CD8-positive, alpha-beta memory T cell (primary cell): ENCODE measurements at regions not wholly inside any gene's neighbourhood (a gene's known extent, or its start where the extent isn't known, plus 50 kb on each side); places are given as distances from the start of the nearest gene placed in this dataset.

Experiments used
- CTCF ChIA-PET: fragments of 350-600 bp; sonication (Branson Sonifier 250); formaldehyde crosslinking; loops from one replicate; lab custom pipeline; 2021; ENCODE audit warnings: antibody characterized with exemption; lab: Charles Lee
- POLR2A ChIA-PET: fragments of 350-600 bp; sonication (Branson Sonifier 250); formaldehyde crosslinking; loops from one replicate; lab custom pipeline; 2021; ENCODE audit warnings: antibody characterized with exemption; lab: Charles Lee
- DNase-seq, 5 donors: peaks; one replicate each; pipeline versions ENCODE4 v3.0.0 to v3.0.0-alpha.2; 2020 to 2022; ENCODE audit warnings: mixed read lengths in 1 of 5
- H3K27ac ChIP-seq: one replicate; pipeline ENCODE4 v1.7.0; 2013; ENCODE audit warnings: low read depth, mild to moderate bottlenecking, low read length, moderate library complexity
- H3K27me3 ChIP-seq: 2 replicates; pipeline ENCODE4 v1.7.0; 2013; ENCODE audit warnings: low read length, mild to moderate bottlenecking; ENCODE audit not compliant: insufficient read depth, poor library complexity, severe bottlenecking
- H3K36me3 ChIP-seq: 2 replicates; pipeline ENCODE4 v1.7.0; 2013; ENCODE audit warnings: mild to moderate bottlenecking, low read length, moderate library complexity; ENCODE audit not compliant: insufficient read depth
- H3K4me1 ChIP-seq: 2 replicates; pipeline ENCODE4 v1.7.0; 2013; ENCODE audit warnings: mild to moderate bottlenecking, low read length, moderate library complexity; ENCODE audit not compliant: insufficient read depth
- H3K4me3 ChIP-seq: 2 replicates; pipeline ENCODE4 v1.7.0; 2013; ENCODE audit warnings: mild to moderate bottlenecking, low read length
- H3K9me3 ChIP-seq: 2 replicates; pipeline ENCODE4 v1.7.0; 2013; ENCODE audit warnings: mild to moderate bottlenecking, low read length
- H3K27ac Mint-ChIP-seq, 8 donors: one replicate each; pipeline ENCODE4 v1.8.0; 2020 to 2021; ENCODE audit warnings: mixed read lengths in 8 of 8, mild to moderate bottlenecking in 6 of 8, inconsistent platforms in 3 of 8, moderate library complexity in 3 of 8
- H3K27me3 Mint-ChIP-seq, 2 donors: one replicate each; pipeline ENCODE4 v1.8.0; 2020 to 2021; ENCODE audit warnings: mixed read lengths in 2 of 2, mild to moderate bottlenecking in 1 of 2, moderate library complexity in 1 of 2
- H3K36me3 Mint-ChIP-seq, 3 donors: one replicate each; pipeline ENCODE4 v1.8.0; 2020 to 2021; ENCODE audit warnings: mixed read lengths in 3 of 3, inconsistent platforms in 1 of 3, mild to moderate bottlenecking in 1 of 3
- H3K4me1 Mint-ChIP-seq, 3 donors: one replicate each; pipeline ENCODE4 v1.8.0; 2020 to 2021; ENCODE audit warnings: mixed read lengths in 3 of 3, inconsistent platforms in 1 of 3, mild to moderate bottlenecking in 1 of 3
- H3K4me3 Mint-ChIP-seq, 7 donors: one replicate each; pipeline ENCODE4 v1.8.0; 2020 to 2021; ENCODE audit warnings: mixed read lengths in 7 of 7, mild to moderate bottlenecking in 6 of 7, moderate library complexity in 4 of 7, inconsistent platforms in 2 of 7
- H3K9me3 Mint-ChIP-seq, 5 donors: one replicate each; pipeline ENCODE4 v1.8.0; 2020 to 2022; ENCODE audit warnings: mixed read lengths in 5 of 5, mild to moderate bottlenecking in 3 of 5, moderate library complexity in 2 of 5, inconsistent platforms in 1 of 5

DNA sequence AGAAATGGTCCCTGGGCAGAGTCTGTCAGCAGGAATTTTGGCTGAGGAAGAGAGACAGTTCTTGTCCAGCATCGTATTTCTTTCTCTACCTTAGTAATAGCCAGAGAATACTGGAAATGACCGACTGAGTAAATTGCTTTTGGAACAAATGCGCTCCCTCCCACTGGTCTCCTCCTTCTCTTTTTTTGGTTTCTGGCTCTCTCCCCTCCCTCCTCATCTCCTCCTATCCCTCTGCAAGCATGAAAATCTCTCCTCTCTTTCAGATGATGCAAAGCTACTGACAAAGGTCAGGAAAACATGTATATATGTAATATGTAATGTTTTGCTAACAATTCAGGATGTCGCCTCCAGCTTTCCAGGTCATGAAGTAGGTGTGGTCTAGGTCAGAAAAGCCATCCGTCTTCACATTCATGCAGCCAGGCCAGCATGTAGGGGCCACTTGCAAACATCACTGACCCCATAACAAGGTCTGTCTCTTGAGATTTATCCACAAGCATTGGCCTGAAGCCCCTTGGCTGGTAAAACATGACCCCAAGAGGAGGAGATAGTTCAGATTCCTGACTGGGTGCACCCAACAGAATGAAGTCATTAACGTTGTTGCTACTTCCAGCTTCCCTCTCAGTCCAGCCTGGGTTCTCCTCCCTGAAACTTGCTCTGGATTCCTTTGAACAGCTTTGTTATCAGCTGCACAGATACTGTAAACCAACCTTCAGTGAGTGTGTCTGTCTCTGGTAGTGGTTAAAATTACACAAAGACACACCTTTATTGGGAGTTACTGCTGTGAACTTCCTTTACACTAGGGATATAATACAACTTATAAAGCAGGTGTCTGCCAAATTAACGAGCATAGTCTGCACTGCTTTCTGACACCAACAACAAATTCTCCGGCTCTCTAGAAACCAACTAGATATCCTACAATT lies 864.4 kb upstream of the KLHL29 start:
- POLR2A ChIA-PET = no interaction called here
- Histone ChIP-seq H3K27me3 (no peaks in the 10 kb centered on the region), H3K27ac (no peak overlapping the region), H3K4me3 (no peak overlapping the region), H3K4me1 (no peaks in the 10 kb centered on the region), H3K36me3 (no peaks in the 10 kb centered on the region), H3K9me3 (no peaks in the 10 kb centered on the region)
- no peaks in the 10 kb centered on the region for H3K36me3 Mint-ChIP-seq
- H3K4me3 Mint-ChIP-seq = no peak overlapping the region
- CTCF ChIA-PET = interaction anchor here (0.7 kb wide), 1 partner anchor 23 kb away, joined by 3 read pairs; no protein-coding TSS in a partner anchor
- no peak for DNase-seq
- no peaks in the 10 kb centered on the region for H3K4me1 Mint-ChIP-seq
- no peak overlapping the region for H3K27ac Mint-ChIP-seq
- H3K9me3 Mint-ChIP-seq = peaks cover 3 to 27% (median 12%) of the 10 kb centered on the region in 5 donors
- H3K27me3 Mint-ChIP-seq = no peaks in the 10 kb centered on the region

DNA sequence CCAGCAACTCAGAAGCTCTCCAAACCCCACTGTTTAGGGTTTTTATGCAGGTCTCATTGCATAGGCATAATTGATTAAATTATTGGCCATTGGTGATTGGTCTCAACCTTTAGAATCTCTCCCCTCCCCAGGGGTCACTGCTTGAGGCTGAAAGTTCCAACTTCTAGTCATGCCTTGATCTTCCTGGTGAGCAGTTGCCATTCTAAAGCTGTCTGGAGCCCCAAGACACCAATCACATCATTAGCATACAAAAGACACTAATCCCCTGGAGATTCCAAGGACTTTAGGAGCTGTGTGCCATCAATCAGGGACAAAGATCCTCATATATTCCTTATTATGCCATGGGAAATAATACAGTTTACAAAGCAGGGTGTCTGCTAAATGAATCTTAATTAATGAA lies 863.4 kb upstream of the KLHL29 start:
- H3K4me3 ChIP-seq = no peak overlapping the region
- no peaks in the 10 kb centered on the region for H3K4me1 Mint-ChIP-seq
- H3K27ac Mint-ChIP-seq = no peak overlapping the region
- no peaks in the 10 kb centered on the region for H3K9me3 ChIP-seq
- no peak for DNase-seq
- no peaks in the 10 kb centered on the region for H3K36me3 Mint-ChIP-seq
- no peaks in the 10 kb centered on the region for H3K27me3 Mint-ChIP-seq
- H3K9me3 Mint-ChIP-seq = peaks cover 2 to 37% (median 12%) of the 10 kb centered on the region in 5 donors
- no peaks in the 10 kb centered on the region for H3K36me3 ChIP-seq
- H3K27me3 ChIP-seq = no peaks in the 10 kb centered on the region
- no peaks in the 10 kb centered on the region for H3K4me1 ChIP-seq
- POLR2A ChIA-PET = no interaction called here
- H3K4me3 Mint-ChIP-seq = no peak overlapping the region
- CTCF ChIA-PET = no interaction called here
- no peak overlapping the region for H3K27ac ChIP-seq

DNA sequence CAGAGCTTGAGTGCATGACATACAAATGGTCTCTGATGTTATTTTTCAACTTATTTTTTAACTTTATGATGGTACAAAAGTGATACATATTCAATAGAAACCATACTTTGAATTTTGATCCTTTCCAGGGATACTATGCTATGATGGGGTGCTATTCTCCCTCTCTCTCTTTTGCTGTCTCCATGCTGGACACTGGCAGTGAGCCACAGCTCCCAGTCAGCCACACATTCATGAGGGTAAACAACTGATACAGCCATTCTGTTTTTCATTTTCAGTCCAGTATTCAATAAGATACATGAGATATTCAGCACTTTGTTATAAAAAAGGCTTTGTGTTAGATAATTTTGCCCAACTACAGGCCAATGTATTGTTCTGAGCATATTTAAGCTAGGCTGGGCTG lies 859.3 kb upstream of the KLHL29 start:
- H3K4me1 ChIP-seq = no peaks in the 10 kb centered on the region
- no peak for DNase-seq
- CTCF ChIA-PET = no interaction called here
- Mint-ChIP-seq H3K36me3 (no peaks in the 10 kb centered on the region), H3K4me1 (no peaks in the 10 kb centered on the region), H3K27ac (no peak overlapping the region), H3K9me3 (peaks cover 4 to 30% (median 10%) of the 10 kb centered on the region in 5 donors), H3K27me3 (no peaks in the 10 kb centered on the region), H3K4me3 (no peak overlapping the region)
- POLR2A ChIA-PET = no interaction called here
- no peak overlapping the region for H3K4me3 ChIP-seq
- no peaks in the 10 kb centered on the region for H3K9me3 ChIP-seq
- no peak overlapping the region for H3K27ac ChIP-seq
- no peaks in the 10 kb centered on the region for H3K36me3 ChIP-seq
- no peaks in the 10 kb centered on the region for H3K27me3 ChIP-seq

DNA sequence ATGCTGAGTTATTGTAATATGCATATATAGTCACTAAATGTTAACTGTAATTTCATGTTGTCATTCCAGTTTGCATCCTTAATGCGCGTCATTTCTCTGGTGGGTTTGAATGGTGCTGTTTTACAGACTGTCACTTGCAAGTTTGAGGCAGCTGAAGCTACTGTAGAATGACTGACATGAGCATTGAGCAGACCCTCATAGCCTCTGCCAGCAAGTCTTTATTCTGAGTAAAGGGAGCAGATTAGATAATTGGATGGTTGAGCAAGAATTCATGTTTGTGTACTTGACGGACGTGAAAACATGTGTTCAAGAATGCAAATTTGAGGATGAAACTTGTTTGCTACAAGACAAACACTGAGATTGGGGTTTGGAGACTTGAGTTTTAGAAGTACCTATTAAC lies 854.8 kb upstream of the KLHL29 start:
- no peaks in the 10 kb centered on the region for H3K36me3 Mint-ChIP-seq
- ChIA-PET CTCF (no interaction called here), POLR2A (no interaction called here)
- no peak overlapping the region for H3K27ac Mint-ChIP-seq
- no peak overlapping the region for H3K4me3 ChIP-seq
- no peaks in the 10 kb centered on the region for H3K9me3 ChIP-seq
- H3K27me3 Mint-ChIP-seq = no peaks in the 10 kb centered on the region
- H3K4me1 ChIP-seq = no peaks in the 10 kb centered on the region
- no peaks in the 10 kb centered on the region for H3K4me1 Mint-ChIP-seq
- H3K9me3 Mint-ChIP-seq = peaks cover 6 to 38% (median 8%) of the 10 kb centered on the region in 5 donors
- DNase-seq = no peak
- no peak overlapping the region for H3K27ac ChIP-seq
- H3K4me3 Mint-ChIP-seq = no peak overlapping the region
- no peaks in the 10 kb centered on the region for H3K36me3 ChIP-seq
- H3K27me3 ChIP-seq = no peaks in the 10 kb centered on the region

DNA sequence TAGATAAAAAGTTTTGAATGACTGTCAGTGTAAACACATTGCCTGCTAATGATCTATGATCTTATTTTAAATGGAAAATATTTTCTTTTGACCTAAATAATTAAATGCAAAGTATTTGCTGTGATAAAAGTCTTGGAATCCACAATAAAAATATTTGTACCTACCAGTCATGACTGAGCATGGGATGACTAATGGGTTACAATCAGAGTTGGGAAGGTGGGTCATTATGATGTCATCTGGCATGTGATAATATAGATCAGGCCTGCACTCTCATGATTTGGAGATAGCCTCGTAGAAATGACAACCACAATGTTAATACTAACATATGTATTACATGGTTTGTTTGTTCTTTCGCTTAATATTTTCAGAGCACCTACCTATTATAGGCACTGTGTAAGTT lies 848.8 kb upstream of the KLHL29 start:
- Histone ChIP-seq H3K36me3 (no peaks in the 10 kb centered on the region), H3K4me3 (no peak overlapping the region), H3K4me1 (no peaks in the 10 kb centered on the region), H3K9me3 (no peaks in the 10 kb centered on the region), H3K27me3 (no peaks in the 10 kb centered on the region), H3K27ac (no peak overlapping the region)
- no peaks in the 10 kb centered on the region for H3K36me3 Mint-ChIP-seq
- H3K27me3 Mint-ChIP-seq = no peaks in the 10 kb centered on the region
- no peak for DNase-seq
- H3K9me3 Mint-ChIP-seq = peaks cover 0 to 15% (median 6%) of the 10 kb centered on the region in 5 donors
- H3K27ac Mint-ChIP-seq = no peak overlapping the region
- CTCF ChIA-PET = no interaction called here
- H3K4me3 Mint-ChIP-seq = no peak overlapping the region
- no peaks in the 10 kb centered on the region for H3K4me1 Mint-ChIP-seq
- POLR2A ChIA-PET = no interaction called here

DNA sequence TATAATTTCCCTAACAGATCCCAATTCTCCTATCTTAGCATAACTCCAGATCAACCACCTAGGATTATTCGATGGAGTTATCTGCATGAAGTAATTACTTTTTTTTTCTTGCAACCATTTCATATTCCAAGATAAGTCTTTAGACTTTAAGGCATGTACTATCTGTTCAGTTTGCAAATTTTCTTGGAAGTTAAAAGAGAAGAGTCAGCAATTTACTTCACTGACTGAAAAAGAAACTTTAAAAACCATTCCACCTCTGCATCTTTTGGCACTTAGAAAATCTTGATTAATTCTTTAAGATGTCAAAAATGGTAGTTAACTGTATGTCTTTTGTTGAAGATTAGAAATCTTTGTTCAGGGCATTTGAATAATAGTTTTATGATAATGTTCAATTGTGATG lies 830.5 kb upstream of the KLHL29 start:
- Mint-ChIP-seq H3K4me3 (no peak overlapping the region), H3K4me1 (no peaks in the 10 kb centered on the region), H3K27me3 (no peaks in the 10 kb centered on the region), H3K27ac (no peak overlapping the region), H3K9me3 (peaks cover 3 to 21% (median 7%) of the 10 kb centered on the region in 5 donors), H3K36me3 (no peaks in the 10 kb centered on the region)
- no peaks in the 10 kb centered on the region for H3K27me3 ChIP-seq
- POLR2A ChIA-PET = no interaction called here
- H3K9me3 ChIP-seq = no peaks in the 10 kb centered on the region
- CTCF ChIA-PET = no interaction called here
- H3K27ac ChIP-seq = no peak overlapping the region
- H3K4me1 ChIP-seq = no peaks in the 10 kb centered on the region
- no peak overlapping the region for H3K4me3 ChIP-seq
- no peak for DNase-seq
- H3K36me3 ChIP-seq = no peaks in the 10 kb centered on the region

DNA sequence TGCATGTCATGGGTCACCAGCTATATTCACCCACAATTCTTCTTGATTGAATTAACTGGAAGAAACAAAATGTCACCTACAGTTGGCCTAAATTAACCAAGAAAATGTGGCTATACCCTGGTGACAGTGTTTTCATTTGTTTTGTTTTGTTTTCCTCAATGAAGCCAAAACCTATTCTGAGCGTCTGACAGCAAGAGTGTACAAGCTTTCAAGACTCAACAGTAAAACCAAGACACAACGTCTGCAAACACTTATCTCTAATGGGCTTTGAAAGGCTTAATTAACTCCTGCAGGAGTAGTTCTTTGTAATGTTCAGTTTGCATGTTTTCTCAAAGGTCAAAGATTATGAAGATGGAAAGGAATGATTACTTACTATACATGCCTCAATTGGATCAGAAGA lies 827.6 kb upstream of the KLHL29 start:
- Mint-ChIP-seq H3K36me3 (no peaks in the 10 kb centered on the region), H3K9me3 (peaks cover 3 to 11% (median 6%) of the 10 kb centered on the region in 5 donors), H3K4me3 (no peak overlapping the region), H3K4me1 (no peaks in the 10 kb centered on the region), H3K27ac (no peak overlapping the region), H3K27me3 (no peaks in the 10 kb centered on the region)
- DNase-seq = no peak
- no peak overlapping the region for H3K27ac ChIP-seq
- H3K4me3 ChIP-seq = no peak overlapping the region
- CTCF ChIA-PET = no interaction called here
- no peaks in the 10 kb centered on the region for H3K9me3 ChIP-seq
- H3K36me3 ChIP-seq = no peaks in the 10 kb centered on the region
- no peaks in the 10 kb centered on the region for H3K27me3 ChIP-seq
- H3K4me1 ChIP-seq = no peaks in the 10 kb centered on the region
- POLR2A ChIA-PET = no interaction called here

DNA sequence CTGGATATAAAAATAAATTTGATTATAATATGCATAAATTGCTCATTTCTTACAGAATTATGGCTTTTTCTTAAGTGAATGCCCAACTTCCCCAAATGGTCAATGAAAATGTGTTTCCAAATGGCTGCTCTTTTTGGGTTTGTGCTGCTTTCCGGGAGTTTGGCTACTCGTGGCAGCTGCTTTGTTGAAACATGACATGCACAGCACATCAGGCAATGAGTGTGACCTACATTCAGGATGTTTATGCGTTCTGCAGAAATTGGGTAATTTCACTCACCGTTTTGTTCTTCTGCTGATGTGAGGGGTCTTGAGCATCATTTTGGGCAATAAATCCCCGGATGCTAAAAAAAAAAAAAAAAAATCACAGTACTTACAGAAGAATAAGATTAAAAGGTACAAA lies 825.0 kb upstream of the KLHL29 start:
- DNase-seq = no peak
- no peak overlapping the region for H3K4me3 ChIP-seq
- no peaks in the 10 kb centered on the region for H3K4me1 Mint-ChIP-seq
- H3K27ac Mint-ChIP-seq = no peak overlapping the region
- ChIA-PET CTCF (no interaction called here), POLR2A (no interaction called here)
- H3K4me1 ChIP-seq = no peaks in the 10 kb centered on the region
- H3K36me3 Mint-ChIP-seq = no peaks in the 10 kb centered on the region
- no peaks in the 10 kb centered on the region for H3K9me3 ChIP-seq
- H3K27me3 ChIP-seq = no peaks in the 10 kb centered on the region
- H3K27ac ChIP-seq = no peak overlapping the region
- H3K4me3 Mint-ChIP-seq = no peak overlapping the region
- H3K36me3 ChIP-seq = no peaks in the 10 kb centered on the region
- no peaks in the 10 kb centered on the region for H3K27me3 Mint-ChIP-seq
- peaks cover 3 to 18% (median 8%) of the 10 kb centered on the region in 5 donors for H3K9me3 Mint-ChIP-seq
